BE2C (cell line): ENCODE measurements at regions not wholly inside any gene's neighbourhood (a gene's known extent, or its start where the extent isn't known, plus 50 kb on each side); places are given as distances from the start of the nearest gene placed in this dataset.

Source experiments
- DNase-seq: peaks from one replicate; pipeline ENCODE4 v3.0.0-alpha.2; 2020
- H3K27me3 ChIP-seq: fragments of 250-450 bp; sonication (Bioruptor Pico); 2 replicates; pipeline ENCODE4 v1.5.1; 2020; ENCODE audit warnings: mild to moderate bottlenecking
- H3K36me3 ChIP-seq: fragments of 250-450 bp; sonication (Bioruptor Pico); 2 replicates; pipeline ENCODE4 v1.5.1; 2020; ENCODE audit warnings: mild to moderate bottlenecking
- H3K4me1 ChIP-seq: fragments of 250-450 bp; sonication (Bioruptor Pico); 2 replicates; pipeline ENCODE4 v1.5.1; 2020
- H3K4me3 ChIP-seq: 2 replicates; pipeline ENCODE4 v1.5.1; 2011; ENCODE audit warnings: low read depth, low read length
- H3K9me3 ChIP-seq: fragments of 250-450 bp; sonication (Bioruptor Pico); 2 replicates; pipeline ENCODE4 v1.5.1; 2020
- TF ChIP-seq, protein P1 (sequence below): IDR thresholded peaks from 2 replicates; pipeline ENCODE4 v1.5.1; 2012; ENCODE audit warnings: mild to moderate bottlenecking, low read depth, low read length

GRCh38 chr19:28981994-28982393, 231.0 kb downstream of the UQCRFS1 start:
- Histone ChIP-seq H3K4me3 (no peak overlapping the region), H3K9me3 (no peaks in the 10 kb centered on the region; the same call in 1 of the 2 replicates), H3K4me1 (no peaks in the 10 kb centered on the region), H3K36me3 (no peaks in the 10 kb centered on the region), H3K27me3 (no peaks in the 10 kb centered on the region)
- TF ChIP-seq, protein P1, sequence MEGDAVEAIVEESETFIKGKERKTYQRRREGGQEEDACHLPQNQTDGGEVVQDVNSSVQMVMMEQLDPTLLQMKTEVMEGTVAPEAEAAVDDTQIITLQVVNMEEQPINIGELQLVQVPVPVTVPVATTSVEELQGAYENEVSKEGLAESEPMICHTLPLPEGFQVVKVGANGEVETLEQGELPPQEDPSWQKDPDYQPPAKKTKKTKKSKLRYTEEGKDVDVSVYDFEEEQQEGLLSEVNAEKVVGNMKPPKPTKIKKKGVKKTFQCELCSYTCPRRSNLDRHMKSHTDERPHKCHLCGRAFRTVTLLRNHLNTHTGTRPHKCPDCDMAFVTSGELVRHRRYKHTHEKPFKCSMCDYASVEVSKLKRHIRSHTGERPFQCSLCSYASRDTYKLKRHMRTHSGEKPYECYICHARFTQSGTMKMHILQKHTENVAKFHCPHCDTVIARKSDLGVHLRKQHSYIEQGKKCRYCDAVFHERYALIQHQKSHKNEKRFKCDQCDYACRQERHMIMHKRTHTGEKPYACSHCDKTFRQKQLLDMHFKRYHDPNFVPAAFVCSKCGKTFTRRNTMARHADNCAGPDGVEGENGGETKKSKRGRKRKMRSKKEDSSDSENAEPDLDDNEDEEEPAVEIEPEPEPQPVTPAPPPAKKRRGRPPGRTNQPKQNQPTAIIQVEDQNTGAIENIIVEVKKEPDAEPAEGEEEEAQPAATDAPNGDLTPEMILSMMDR: no peak
- DNase-seq: no peak

DNA sequence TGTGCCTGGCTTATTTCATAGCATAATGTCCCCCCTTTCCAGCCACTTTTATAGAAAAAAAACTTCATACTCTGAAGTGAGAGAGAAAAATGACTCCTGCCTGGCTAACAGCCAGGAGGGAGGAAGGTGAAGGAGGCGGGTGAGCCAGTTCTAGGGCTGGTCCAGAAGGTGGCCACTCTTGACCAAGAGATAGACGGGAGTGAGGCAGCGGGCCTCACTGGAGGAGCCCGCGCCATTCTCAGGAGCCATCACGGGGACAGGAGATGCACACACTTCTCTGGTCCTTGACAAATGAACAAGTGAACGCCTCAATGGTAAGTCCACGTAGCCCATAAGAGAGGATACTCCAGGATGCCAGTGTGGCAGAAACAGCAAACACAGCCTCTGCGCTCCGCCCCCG, 231.4 kb downstream of the UQCRFS1 start:
- TF ChIP-seq, protein P1: no peak
- Histone ChIP-seq H3K4me1 (no peaks in the 10 kb centered on the region), H3K36me3 (no peaks in the 10 kb centered on the region), H3K27me3 (no peaks in the 10 kb centered on the region), H3K4me3 (no peak overlapping the region), H3K9me3 (no peaks in the 10 kb centered on the region; the same call in 1 of the 2 replicates)
- DNase-seq: no peak

DNA sequence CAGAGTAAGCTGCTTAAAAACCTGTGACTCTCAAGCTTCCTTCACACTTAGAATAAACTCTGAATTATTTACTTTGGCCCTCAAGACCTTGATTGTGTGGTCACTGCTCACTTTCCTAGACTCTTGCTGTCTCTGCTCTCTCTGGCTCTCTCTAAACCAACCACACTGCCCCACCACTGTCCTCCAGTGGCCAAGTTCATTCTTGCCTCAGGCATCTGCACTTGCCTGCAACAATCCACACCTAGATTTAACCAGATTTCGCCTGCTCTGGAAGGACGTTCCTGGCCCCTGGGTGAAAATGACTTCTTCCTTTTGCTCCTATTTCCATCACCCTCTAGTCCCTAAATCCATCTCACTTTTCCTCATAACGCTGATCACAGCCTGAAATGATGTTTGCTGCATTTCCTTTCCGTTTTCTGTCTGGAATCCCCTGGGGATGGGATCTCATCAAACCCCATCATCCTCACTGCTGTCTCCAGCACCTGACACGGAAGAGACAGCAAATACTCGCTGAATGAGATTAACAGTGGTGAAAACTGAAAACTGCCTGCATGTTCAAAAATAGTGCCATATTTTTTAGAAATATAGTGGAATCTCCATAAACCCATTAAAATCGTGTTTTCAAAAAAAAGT, 232.6 kb downstream of the UQCRFS1 start:
- TF ChIP-seq, protein P1: no peak
- Histone ChIP-seq H3K4me1 (no peaks in the 10 kb centered on the region), H3K4me3 (no peak overlapping the region), H3K27me3 (no peaks in the 10 kb centered on the region), H3K9me3 (no peaks in the 10 kb centered on the region; the same call in 1 of the 2 replicates), H3K36me3 (no peaks in the 10 kb centered on the region)
- no peak for DNase-seq

- Histone ChIP-seq H3K4me1 (no peaks in the 10 kb centered on the region), H3K4me3 (no peak overlapping the region), H3K27me3 (no peaks in the 10 kb centered on the region), H3K36me3 (no peaks in the 10 kb centered on the region), H3K9me3 (no peaks in the 10 kb centered on the region)
- DNase-seq: no peak
- TF ChIP-seq, protein P1: no peak
Measured at GRCh38 chr19:28977826-28978225, 235.1 kb downstream of the UQCRFS1 start.

GRCh38 chr19:28972058-28972852, 240.7 kb downstream of the UQCRFS1 start:
- H3K4me3 ChIP-seq: no peak overlapping the region
- H3K9me3 ChIP-seq: no peaks in the 10 kb centered on the region
- no peaks in the 10 kb centered on the region for H3K27me3 ChIP-seq
- DNase-seq: no peak
- no peaks in the 10 kb centered on the region for H3K36me3 ChIP-seq
- no peaks in the 10 kb centered on the region for H3K4me1 ChIP-seq
- TF ChIP-seq, protein P1: no peak

DNA sequence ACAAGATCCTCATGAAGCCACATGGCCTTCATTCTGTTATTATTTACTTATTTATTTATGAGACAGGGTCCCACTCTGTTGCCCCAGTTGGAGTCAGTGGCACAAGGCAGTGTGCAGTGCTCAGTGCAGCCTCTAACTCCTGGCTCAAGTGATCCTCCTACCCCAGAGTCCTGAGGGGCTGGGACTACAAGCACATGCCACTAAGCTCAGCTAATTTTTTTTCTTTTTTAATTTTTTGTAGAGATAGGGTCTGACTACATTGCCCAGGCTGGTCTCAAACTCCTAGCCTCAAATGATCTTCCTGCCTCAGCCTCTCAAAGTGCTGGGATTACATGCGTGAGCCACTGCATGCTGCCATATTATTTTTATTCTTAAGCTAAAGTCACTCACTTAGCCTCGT, 241.4 kb downstream of the UQCRFS1 start:
- no peak for DNase-seq
- no peaks in the 10 kb centered on the region for H3K27me3 ChIP-seq
- H3K4me1 ChIP-seq: no peaks in the 10 kb centered on the region
- no peak overlapping the region for H3K4me3 ChIP-seq
- no peaks in the 10 kb centered on the region for H3K9me3 ChIP-seq
- no peaks in the 10 kb centered on the region for H3K36me3 ChIP-seq
- TF ChIP-seq, protein P1: no peak
